ENCODE measurements at regions not wholly inside any gene's neighbourhood (a gene's known extent, or its start where the extent isn't known, plus 50 kb on each side); places are given as distances from the start of the nearest gene placed in this dataset.

DNA sequence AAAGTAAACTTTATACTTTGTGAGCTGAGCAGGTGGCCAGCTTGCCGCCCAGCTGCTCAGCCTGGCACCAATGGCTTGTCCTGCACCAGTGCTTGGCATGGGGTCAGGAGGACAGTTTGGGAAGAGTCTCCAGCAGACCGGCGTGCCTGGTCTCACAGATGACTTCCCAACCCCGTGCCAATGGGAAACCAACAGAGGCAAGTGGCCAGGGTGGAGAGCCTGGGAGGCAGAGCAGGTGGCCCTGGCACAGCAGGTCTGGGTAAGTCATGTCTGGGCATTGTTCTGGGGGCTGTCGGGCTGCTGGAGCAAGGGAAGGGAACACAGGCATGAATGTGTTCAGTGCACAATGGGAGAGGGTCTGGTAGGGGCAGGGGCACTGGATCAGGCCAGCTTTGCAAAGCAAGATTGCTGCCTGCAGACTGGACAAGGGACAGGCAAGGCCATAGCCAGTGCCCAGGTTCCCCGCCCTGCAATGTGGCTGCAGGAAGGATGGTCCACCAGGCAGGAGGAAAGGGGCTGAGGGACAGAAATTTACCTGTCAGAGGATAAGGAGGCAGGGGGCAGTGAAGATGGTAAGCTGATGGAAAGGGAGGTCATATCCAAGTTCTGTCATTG lies 76.2 kb upstream of the ALDH1B1 start:
- DNase-seq (ENCODE audit: low spot score in 2 of 2): no peak
- no peak for TF ChIP-seq POLR2A (IDR thresholded peaks at IDR 0.05)
- TF ChIP-seq, protein P1, sequence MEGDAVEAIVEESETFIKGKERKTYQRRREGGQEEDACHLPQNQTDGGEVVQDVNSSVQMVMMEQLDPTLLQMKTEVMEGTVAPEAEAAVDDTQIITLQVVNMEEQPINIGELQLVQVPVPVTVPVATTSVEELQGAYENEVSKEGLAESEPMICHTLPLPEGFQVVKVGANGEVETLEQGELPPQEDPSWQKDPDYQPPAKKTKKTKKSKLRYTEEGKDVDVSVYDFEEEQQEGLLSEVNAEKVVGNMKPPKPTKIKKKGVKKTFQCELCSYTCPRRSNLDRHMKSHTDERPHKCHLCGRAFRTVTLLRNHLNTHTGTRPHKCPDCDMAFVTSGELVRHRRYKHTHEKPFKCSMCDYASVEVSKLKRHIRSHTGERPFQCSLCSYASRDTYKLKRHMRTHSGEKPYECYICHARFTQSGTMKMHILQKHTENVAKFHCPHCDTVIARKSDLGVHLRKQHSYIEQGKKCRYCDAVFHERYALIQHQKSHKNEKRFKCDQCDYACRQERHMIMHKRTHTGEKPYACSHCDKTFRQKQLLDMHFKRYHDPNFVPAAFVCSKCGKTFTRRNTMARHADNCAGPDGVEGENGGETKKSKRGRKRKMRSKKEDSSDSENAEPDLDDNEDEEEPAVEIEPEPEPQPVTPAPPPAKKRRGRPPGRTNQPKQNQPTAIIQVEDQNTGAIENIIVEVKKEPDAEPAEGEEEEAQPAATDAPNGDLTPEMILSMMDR (IDR thresholded peaks at IDR 0.05): no peak
- no peak for TF ChIP-seq POLR2AphosphoS5 (IDR thresholded peaks at IDR 0.05)

DNA sequence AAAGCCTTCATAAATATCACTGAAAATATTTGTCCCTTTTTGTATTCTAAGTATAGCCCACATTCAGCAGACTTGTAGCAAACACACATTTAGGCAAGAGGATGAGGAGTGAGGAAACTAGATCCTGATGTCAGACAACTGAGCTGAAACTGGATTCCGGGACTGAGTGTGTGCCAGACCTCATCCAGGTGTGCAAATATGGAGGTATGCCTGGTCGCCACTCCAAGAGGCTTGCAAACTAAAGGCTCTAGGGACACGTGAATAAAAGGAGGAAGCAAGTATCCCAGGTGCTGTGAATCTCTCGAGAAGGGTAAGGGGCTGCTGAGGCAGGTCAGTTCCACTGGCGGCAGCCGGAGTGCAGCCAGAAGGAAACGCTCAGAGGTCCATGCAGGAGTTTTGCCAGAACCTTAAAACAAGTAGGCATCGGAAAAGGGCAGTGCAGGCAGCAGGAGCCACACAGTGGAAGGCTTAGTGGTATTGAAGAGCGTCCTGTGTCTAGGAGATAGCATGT lies 77.4 kb upstream of the ALDH1B1 start:
- TF ChIP-seq POLR2AphosphoS5 (IDR thresholded peaks at IDR 0.05) (no peak), POLR2A (IDR thresholded peaks at IDR 0.05) (no peak)
- TF ChIP-seq, protein P1 (IDR thresholded peaks at IDR 0.05): no peak
- intact Hi-C loops (cut with DNase I; ENCODE audit: low total_unique reads): no loop called here
- DNase-seq (ENCODE audit: low spot score in 2 of 2): no peak

More for the DNA sequence above, 76.2 kb upstream of the ALDH1B1 start:
- H3K27me3 ChIP-seq: no peaks in the 10 kb centered on the region
- intact Hi-C loops (cut with DNase I; ENCODE audit: low total_unique reads): no loop called here
- no peak overlapping the region for H3K27ac ChIP-seq
- no peak overlapping the region for H3K4me3 ChIP-seq
- no peaks in the 10 kb centered on the region for H3K36me3 ChIP-seq
- no peaks in the 10 kb centered on the region for H3K9me3 ChIP-seq
- no peaks in the 10 kb centered on the region for H3K4me1 ChIP-seq

DNA sequence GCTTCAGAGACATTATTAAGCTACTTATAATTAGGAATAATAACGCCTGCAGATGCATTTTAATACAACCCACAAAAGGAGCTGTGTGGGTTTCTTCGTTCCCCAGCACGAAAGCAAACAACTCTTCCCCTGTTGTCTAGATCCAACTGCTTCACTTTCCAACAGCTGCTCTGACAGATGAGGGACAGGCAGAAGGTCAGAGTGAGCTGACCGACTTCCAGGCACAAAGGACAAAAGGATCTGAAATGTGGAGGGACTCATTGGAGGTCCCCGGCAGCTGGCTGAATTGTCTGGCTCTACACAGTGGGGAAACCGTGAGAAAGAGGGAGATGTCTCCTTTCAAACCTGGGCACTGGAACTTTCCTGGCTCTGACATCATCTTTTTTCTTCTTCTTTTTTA lies 79.1 kb upstream of the ALDH1B1 start:
- intact Hi-C loops (cut with DNase I; ENCODE audit: low total_unique reads): no loop called here
- no peak for DNase-seq (ENCODE audit: low spot score in 2 of 2)

More for the DNA sequence above, 77.4 kb upstream of the ALDH1B1 start:
- Histone ChIP-seq H3K9me3 (no peaks in the 10 kb centered on the region), H3K36me3 (no peaks in the 10 kb centered on the region), H3K27ac (no peak overlapping the region), H3K27me3 (no peaks in the 10 kb centered on the region), H3K4me1 (no peaks in the 10 kb centered on the region), H3K4me3 (no peak overlapping the region)

DNA sequence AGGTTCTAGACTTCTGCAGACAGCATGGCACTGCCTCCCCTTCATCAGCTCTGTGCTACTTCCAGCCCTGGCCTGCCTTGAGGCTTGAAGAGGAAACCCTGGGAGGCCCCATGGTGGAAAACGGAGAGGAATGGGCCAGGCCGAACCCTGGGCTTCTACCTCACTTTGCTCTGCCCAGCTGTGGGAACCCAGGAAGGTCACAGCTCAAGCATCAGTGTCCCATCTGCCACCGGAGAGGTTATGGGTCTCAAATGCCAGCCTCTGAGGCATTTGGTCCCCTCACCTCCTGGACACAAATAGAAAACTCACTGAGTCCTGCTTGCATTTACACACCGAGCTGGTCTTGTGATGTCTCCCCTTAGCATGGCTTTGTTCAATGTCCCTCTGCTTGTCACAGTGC lies 80.1 kb upstream of the ALDH1B1 start:
- Histone ChIP-seq H3K27me3 (no peaks in the 10 kb centered on the region), H3K4me1 (no peaks in the 10 kb centered on the region), H3K9me3 (no peaks in the 10 kb centered on the region), H3K4me3 (no peak overlapping the region), H3K36me3 (no peaks in the 10 kb centered on the region), H3K27ac (no peak overlapping the region)
- no peak for DNase-seq (ENCODE audit: low spot score in 2 of 2)
- intact Hi-C loops (cut with DNase I; ENCODE audit: low total_unique reads): no loop called here
- TF ChIP-seq, protein P1 (IDR thresholded peaks at IDR 0.05): no peak
- TF ChIP-seq POLR2A (IDR thresholded peaks at IDR 0.05) (no peak), POLR2AphosphoS5 (IDR thresholded peaks at IDR 0.05) (no peak)

More for the DNA sequence above, 79.1 kb upstream of the ALDH1B1 start:
- H3K9me3 ChIP-seq: no peaks in the 10 kb centered on the region
- no peak overlapping the region for H3K4me3 ChIP-seq
- no peak overlapping the region for H3K27ac ChIP-seq
- H3K27me3 ChIP-seq: no peaks in the 10 kb centered on the region
- TF ChIP-seq POLR2A (IDR thresholded peaks at IDR 0.05): no peak
- no peak for TF ChIP-seq POLR2AphosphoS5 (IDR thresholded peaks at IDR 0.05)
- TF ChIP-seq, protein P1 (IDR thresholded peaks at IDR 0.05): no peak
- H3K4me1 ChIP-seq: no peaks in the 10 kb centered on the region
- H3K36me3 ChIP-seq: no peaks in the 10 kb centered on the region

DNA sequence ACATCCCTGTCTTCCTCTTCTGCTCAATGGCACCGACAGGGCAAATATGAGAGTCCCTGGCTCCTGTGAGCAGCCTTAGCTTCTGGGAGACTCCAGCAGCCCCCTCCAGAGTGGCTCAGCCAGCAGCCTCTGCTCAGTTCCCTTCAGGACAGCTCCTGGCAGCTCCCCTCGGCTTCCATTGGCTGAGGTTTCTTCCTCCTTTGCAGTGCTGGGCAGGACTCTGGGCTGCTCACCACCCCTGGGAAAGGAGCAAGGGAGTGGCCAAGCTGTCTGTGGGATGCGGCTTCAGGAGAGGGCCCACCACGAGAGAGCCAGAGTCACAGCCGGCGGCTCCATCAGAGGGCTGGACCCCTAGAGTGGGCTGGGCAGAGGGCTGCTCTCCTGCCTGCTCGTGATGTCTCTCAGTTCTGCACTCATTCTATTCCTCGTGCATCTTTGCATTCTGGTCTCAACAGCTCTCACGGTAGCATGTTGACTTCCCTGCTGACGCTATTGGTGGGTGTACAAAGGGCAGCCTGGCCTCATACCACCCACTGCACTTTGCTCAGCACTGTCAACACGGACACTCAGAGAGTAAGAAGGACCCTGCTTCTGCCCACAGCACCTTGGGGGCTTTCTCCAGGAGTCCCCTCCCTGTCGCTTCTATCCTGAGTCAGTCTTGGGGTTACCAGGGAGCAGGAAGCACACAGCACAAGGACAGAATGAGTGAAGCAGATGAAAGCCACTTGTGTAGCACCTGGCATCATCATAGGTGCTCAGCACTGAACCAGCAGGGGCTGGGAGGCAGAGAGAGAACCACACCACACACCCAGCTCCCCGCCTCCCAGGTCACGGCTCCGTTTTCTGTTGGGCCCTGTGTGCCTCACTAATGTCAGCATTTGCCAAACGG lies 80.9 kb upstream of the ALDH1B1 start:
- Histone ChIP-seq H3K4me3 (no peak overlapping the region), H3K27ac (no peak overlapping the region), H3K4me1 (no peaks in the 10 kb centered on the region), H3K36me3 (no peaks in the 10 kb centered on the region), H3K9me3 (no peaks in the 10 kb centered on the region), H3K27me3 (no peaks in the 10 kb centered on the region)
- TF ChIP-seq, protein P1 (IDR thresholded peaks at IDR 0.05): no peak
- TF ChIP-seq POLR2AphosphoS5 (IDR thresholded peaks at IDR 0.05) (no peak), POLR2A (IDR thresholded peaks at IDR 0.05) (no peak)
- intact Hi-C loops (cut with DNase I; ENCODE audit: low total_unique reads): no loop called here
- no peak for DNase-seq (ENCODE audit: low spot score in 2 of 2)

All from breast epithelium (tissue), 4 donors.